ENCODE measurements at regions not wholly inside any gene's neighbourhood (a gene's known extent, or its start where the extent isn't known, plus 50 kb on each side); places are given as distances from the start of the nearest gene placed in this dataset.

DNA sequence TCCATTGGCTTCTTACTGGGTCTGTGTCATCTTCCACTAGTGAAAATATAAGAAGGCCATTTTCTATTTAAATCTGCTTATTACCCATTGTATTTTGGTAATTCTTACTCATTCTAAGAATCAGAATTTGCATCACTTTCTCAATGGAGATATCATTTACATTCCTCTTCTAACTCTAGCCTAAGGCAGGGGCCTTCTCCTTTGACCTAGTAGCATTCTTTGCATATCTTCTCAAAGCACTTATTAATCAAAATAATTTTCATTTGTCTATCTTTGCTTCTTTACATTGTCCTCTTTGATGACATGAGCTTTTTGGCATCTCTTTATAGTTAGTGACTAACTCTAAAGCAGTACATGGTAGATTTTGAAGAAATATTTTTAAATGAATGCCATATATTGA lies 400.9 kb upstream of the SEMA3D start:
- DNase-seq (ENCODE audit: low spot score in 2 of 2) = no peak
- H3K9me3 ChIP-seq = no peaks in the 10 kb centered on the region
- intact Hi-C loops (cut with DNase I; ENCODE audit: low total_unique reads) = no loop called here
- TF ChIP-seq POLR2AphosphoS5 (IDR thresholded peaks at IDR 0.05) (no peak), POLR2A (IDR thresholded peaks at IDR 0.05) (no peak), CTCF (IDR thresholded peaks at IDR 0.05) (no peak)
- no peaks in the 10 kb centered on the region for H3K36me3 ChIP-seq
- no peaks in the 10 kb centered on the region for H3K4me1 ChIP-seq
- no peak overlapping the region for H3K27ac ChIP-seq
- no peaks in the 10 kb centered on the region for H3K27me3 ChIP-seq
- H3K4me3 ChIP-seq = no peak overlapping the region

DNA sequence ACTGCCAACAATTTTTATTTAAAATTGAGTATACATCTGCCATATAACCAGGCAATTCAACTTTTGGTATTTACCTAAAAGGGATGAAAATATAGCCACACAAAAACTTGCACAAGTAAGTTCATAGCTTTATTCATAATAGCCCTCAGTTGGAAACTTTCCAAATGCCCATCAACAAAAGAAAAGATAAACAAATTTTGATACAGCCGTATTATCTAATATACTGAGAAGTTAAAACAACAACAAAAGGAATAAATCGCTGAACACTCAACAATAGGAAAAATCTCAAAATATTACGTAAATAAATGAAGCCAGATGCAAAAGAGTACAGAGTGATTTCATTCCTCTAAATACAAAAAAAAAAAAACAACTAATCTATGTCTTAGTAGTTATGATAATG lies 399.2 kb upstream of the SEMA3D start:
- no peak for TF ChIP-seq POLR2A (IDR thresholded peaks at IDR 0.05)
- TF ChIP-seq CTCF (IDR thresholded peaks at IDR 0.05) = no peak
- no peak for TF ChIP-seq POLR2AphosphoS5 (IDR thresholded peaks at IDR 0.05)
- intact Hi-C loops (cut with DNase I; ENCODE audit: low total_unique reads) = no loop called here
- H3K9me3 ChIP-seq = no peaks in the 10 kb centered on the region
- H3K27me3 ChIP-seq = no peaks in the 10 kb centered on the region
- H3K36me3 ChIP-seq = no peaks in the 10 kb centered on the region
- no peak for DNase-seq (ENCODE audit: low spot score in 2 of 2)
- H3K4me3 ChIP-seq = no peak overlapping the region
- H3K27ac ChIP-seq = no peak overlapping the region
- no peaks in the 10 kb centered on the region for H3K4me1 ChIP-seq

GRCh38 chr7:85583131-85583953 lies 396.5 kb upstream of the SEMA3D start:
- no peaks in the 10 kb centered on the region for H3K4me1 ChIP-seq
- H3K27ac ChIP-seq = no peak overlapping the region
- no peak for TF ChIP-seq POLR2A (IDR thresholded peaks at IDR 0.05)
- TF ChIP-seq POLR2AphosphoS5 (IDR thresholded peaks at IDR 0.05) = no peak
- TF ChIP-seq CTCF (IDR thresholded peaks at IDR 0.05) = no peak
- no peak overlapping the region for H3K4me3 ChIP-seq
- H3K36me3 ChIP-seq = no peaks in the 10 kb centered on the region
- intact Hi-C loops (cut with DNase I; ENCODE audit: low total_unique reads) = no loop called here
- DNase-seq (ENCODE audit: low spot score in 2 of 2) = no peak
- H3K9me3 ChIP-seq = no peaks in the 10 kb centered on the region
- no peaks in the 10 kb centered on the region for H3K27me3 ChIP-seq

GRCh38 chr7:85573844-85574243 lies 387.0 kb upstream of the SEMA3D start:
- TF ChIP-seq POLR2AphosphoS5 (IDR thresholded peaks at IDR 0.05) (no peak), CTCF (IDR thresholded peaks at IDR 0.05) (no peak), POLR2A (IDR thresholded peaks at IDR 0.05) (no peak)
- Histone ChIP-seq H3K9me3 (no peaks in the 10 kb centered on the region), H3K27ac (no peak overlapping the region), H3K4me1 (no peaks in the 10 kb centered on the region), H3K36me3 (no peaks in the 10 kb centered on the region), H3K27me3 (no peaks in the 10 kb centered on the region), H3K4me3 (no peak overlapping the region)
- intact Hi-C loops (cut with DNase I; ENCODE audit: low total_unique reads) = no loop called here
- no peak for DNase-seq (ENCODE audit: low spot score in 2 of 2)

DNA sequence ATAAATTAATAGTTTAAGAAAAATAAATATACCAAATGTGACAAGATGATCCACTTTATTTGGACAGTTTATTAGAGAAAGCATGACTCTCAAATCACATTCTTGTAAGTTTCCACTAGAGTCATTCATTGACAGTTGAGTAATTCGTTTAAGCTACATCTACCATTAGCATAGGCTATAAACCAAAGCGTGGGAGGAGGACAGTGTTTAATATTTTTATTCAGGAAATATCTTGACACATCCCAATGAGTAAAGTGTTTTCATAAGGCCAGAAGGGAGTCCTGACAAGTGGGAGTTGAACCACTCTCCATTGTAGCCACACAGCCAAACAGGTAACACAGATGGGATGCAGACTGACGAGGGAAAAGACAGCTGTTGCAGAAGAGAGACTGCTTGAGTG lies 386.5 kb upstream of the SEMA3D start:
- Histone ChIP-seq H3K4me1 (no peaks in the 10 kb centered on the region), H3K4me3 (no peak overlapping the region), H3K27me3 (no peaks in the 10 kb centered on the region), H3K9me3 (no peaks in the 10 kb centered on the region), H3K27ac (no peak overlapping the region), H3K36me3 (no peaks in the 10 kb centered on the region)
- intact Hi-C loops (cut with DNase I; ENCODE audit: low total_unique reads) = no loop called here
- TF ChIP-seq POLR2AphosphoS5 (IDR thresholded peaks at IDR 0.05) = no peak
- no peak for DNase-seq (ENCODE audit: low spot score in 2 of 2)

Measured in breast epithelium (tissue), 4 donors.